Hematopoietic multipotent progenitor cell treated with erythropoietin and hydrocortisone succinate and interleukin-3 and kit ligand, for 8 days (in vitro differentiated cells): ENCODE measurements at regions not wholly inside any gene's neighbourhood (a gene's known extent, or its start where the extent isn't known, plus 50 kb on each side); places are given as distances from the start of the nearest gene placed in this dataset.

ENCODE experiments used
- DNase-seq: peaks from one replicate; pipeline ENCODE4 v3.0.0-alpha.2; 2015

GRCh38 chr10:92747066-92747465, 57.3 kb downstream of the HHEX start:
- DNase-seq, result no peak

DNA sequence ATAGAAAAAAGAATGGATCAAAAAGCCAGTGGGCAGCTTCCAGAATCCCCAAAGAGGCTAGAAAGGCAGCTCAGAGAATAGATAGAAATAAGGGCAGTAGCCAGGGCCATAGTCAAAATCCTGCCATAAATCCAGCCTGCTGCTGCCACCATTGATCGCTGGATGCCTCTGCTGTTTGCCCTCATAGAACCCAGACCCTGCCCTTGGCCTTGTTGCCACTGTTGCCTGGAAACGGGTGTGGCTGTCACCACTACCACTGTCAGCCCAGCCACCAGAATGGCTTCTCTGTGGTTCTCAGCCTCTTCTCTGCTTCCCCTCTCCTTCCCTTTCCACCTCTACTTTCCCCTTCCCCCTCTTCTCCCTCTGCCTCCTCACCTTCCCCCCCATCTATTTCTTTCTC, 57.8 kb downstream of the HHEX start:
- DNase-seq, result peak; percentile 65

DNA sequence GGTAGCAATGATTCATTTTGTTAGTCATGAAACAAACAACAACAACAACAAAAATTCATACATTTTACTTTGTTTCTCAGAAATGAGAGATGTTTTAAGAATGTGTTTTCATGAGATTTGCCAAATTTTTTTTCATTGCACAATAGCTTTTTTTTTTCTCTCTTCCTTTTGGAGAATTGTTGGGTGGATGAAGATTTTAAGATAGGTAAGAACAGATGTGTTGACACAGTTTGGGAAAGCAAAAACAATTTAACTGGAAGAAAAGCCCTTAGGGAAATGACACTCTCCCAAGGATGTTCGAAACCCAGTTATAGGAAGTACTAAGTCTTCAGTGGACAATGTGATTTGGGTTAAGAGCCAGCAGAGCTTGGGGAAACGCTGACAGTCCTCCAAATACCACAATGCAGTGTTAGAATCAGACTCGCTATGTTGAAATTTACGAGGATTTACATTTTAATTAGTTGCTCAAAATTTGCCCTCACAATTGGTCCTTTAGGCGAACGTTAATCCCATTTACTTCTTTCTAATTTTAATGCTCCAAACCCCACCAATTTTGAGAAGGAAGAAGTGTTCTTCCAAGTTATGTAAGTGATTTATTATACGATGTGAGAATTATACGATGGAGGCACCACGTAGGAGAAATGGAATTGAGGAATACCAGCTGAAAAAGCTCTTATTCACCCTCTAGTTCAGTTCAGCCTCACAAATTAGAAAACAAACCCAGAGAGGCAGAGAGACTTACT, 61.2 kb downstream of the HHEX start:
- no peak for DNase-seq

DNA sequence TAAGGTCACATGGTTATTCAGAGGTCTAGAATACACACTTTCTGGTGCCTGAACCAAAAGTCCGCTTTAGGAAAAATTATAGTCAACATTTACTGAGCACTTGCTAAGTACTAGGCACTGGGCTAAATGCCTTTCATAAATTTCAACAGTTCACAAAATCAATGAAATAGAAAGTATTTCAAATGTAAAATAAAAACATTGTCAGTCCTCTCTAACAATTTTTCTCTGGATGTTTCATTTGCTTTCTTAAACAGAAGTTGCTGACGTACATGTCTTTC, 61.7 kb downstream of the HHEX start:
- DNase-seq, result no peak

DNA sequence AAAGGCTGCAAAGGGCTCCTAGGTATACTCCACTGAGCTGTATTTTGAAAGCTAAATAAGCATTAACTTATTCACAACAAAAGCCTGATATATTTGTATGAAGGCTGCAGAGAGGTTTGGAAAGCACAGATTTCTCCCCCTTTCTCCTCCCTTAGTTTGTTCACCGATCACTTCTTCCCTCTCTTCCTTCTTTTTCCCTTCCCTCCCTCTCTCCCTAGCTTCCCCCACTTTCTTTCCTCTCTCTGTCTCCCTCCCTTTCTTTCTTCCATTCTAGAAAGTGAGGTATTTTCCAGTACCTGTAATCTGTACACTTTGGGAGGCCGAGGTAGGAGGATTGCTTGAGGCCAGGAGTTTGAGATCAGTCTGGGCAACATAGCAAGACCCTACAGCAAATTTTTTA, 62.1 kb downstream of the HHEX start:
- no peak for DNase-seq

GRCh38 chr10:92753865-92754264, 64.1 kb downstream of the HHEX start:
- peak; percentile 90 for DNase-seq

DNA sequence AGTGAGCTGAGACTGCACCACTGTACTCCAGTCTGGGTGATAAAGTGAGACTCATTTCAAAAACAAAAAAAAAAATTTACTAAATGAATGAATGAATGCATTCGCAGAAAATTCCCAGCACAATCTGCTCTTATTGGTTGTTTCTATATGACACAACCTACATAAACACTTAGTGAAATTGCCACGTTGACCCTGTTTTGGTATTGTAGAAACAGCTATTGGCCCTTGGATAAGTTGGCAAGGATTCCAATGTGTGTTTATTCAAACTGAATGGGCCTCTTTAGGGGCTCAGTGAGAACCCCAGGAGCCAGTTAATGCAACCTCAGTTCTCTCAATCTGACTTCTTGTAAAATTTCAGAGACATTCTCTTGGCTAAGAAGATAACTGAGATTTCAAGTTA, 66.0 kb downstream of the HHEX start:
- DNase-seq, result no peak

DNA sequence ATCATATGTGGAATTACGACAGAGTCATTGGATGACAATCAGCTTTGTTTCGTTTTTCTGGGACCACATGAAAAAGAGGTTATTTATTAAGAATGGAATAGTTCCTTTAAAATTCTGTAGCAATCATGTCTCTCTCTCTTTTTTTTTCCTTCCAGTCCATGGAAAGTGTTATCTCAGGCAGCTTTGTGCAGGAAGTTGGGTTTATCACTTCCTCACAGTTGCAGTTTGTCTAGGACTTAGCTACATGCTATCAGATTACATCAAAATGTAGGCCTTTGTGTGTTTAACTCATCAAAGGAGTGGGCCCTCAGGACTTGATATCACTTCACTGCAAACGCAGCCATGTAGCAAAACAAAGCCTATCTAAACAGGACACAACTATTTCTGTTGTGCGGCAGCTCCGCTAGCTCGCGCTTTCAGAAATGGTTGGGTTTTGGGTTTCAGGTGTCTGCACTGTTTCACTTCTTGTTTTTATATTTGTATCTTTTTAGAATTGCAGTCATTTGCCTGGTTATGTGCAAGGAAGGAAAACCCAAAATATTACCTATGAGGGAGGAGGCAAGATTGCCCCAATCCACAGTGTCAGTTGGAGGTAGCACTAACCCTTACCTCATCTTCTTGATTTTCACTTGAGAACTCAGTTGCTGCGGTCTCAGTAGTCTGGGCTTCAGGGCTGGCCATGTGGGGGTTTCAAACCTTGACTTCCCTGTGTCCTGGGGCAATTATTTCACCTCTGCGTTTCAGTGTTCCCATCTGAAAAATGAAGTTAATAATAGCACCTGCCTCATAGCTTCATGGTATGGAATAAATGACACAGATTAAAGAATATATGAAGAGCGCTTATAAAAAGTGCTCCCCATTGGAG, 66.7 kb downstream of the HHEX start:
- DNase-seq, result peak; percentile 97

- DNase-seq, result peak; percentile 88
These were observed 67.4 kb downstream of the HHEX start for GRCh38 chr10:92757066-92757710.

- peak; percentile 54 for DNase-seq
These were observed 68.0 kb downstream of the HHEX start for GRCh38 chr10:92757711-92758104.

- no peak for DNase-seq
These were observed 68.8 kb downstream of the HHEX start for GRCh38 chr10:92758594-92758993.

- peak; percentile 44 for DNase-seq
These were observed 70.9 kb downstream of the HHEX start for GRCh38 chr10:92760609-92761008.

DNA sequence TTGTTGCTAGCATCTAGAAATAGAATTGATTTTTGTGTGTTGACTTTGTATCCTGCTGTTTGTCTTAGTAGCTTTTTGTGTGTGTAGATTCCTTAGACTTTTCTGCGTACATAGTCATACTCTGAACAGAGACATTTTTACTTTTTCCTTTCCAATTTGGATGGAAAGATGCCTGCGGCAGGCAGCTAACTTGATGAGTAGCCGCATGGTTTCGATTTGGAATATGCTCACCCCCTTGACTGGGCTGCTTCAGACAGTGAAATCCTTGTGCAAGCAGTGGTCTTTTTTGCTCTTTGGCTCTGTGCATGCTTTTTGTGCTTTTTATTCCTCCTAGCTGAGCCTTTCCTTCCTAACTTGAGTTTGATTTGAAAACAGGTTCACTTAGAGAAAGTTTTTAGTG, 71.8 kb downstream of the HHEX start:
- DNase-seq, result no peak

DNA sequence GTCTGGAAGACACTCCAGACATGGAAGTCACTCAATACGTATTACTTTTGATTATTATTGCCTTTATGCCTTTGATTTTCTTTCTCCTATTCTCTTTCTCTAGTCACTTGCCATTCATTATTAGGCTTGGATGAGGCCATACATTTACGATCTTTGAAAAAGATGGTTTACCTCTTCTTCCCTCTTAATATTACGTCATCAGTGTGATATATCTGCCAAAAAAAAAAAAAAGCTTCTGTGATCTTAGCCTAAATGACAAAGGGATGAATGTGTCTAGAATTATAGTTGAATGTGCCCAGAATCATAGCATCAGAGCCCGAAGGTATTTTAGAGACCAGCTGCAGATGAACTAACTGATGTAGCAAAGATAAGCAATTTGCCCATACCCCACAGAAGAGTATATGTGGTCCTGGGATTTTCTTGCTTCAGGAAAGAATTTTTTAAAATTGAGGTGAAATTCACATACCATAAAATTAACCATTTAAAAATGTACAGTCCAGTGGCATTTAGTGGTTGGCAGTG, 73.9 kb downstream of the HHEX start:
- no peak for DNase-seq

DNA sequence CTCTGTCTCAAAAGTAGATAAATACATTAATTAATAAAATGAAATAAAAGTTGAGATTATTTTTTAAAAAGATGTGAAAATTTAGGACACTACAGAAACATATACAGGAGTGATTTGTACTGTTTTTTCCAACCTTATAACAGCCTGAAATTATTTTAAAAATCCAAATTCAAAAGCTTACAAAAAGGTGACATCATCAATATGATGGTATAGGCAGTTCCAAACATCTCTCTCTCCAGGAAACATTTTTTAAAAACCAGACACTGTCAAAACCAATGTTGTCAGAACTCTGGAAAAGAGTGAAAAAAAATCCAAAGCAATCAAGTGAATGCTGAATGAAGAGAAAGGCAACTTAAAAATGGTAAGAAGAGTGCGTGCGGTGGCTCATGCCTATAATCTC, 76.7 kb downstream of the HHEX start:
- no peak for DNase-seq

DNA sequence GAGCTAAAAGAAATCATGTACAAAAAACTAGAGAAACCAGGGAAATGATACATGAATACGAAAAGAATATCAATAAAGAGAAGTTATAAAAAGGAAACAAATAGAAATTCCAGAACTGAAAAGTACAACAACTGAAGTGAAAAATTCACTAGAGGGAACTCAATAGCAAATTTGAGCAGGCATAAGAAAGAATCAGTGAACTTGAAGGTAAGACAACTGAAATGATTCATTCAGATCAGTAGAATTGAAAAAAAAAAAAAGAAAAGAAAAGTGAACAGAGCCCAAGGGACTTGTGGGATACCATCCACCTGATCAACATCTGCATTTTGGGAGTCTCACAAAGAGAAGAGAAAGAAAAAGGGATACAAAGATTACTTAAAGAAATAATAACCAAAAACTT, 78.3 kb downstream of the HHEX start:
- DNase-seq, result no peak

GRCh38 chr10:92773776-92774175, 74.5 kb upstream of the EXOC6 start:
- no peak for DNase-seq

- DNase-seq, result no peak
These were observed 70.2 kb upstream of the EXOC6 start for GRCh38 chr10:92778091-92778490.

DNA sequence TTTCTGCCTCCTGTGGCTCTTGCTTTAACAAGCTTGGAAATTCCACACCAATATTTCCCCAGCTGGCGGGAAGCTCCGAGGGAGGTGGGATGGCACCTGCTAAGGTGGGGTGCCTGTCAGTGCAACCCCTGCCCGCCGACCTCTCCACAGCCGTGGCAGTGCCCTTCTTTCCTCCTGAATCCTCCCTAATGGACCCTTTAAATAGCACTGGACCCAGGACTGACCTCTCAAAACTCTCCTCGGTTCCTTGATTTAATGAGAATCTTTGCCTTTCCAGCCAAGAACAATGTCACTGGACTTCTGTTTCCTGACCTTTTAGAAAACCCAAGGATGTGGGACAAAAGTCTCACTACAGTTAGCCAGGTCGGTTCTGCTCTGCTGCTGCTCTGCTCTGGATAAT, 63.2 kb upstream of the EXOC6 start:
- DNase-seq, result no peak

DNA sequence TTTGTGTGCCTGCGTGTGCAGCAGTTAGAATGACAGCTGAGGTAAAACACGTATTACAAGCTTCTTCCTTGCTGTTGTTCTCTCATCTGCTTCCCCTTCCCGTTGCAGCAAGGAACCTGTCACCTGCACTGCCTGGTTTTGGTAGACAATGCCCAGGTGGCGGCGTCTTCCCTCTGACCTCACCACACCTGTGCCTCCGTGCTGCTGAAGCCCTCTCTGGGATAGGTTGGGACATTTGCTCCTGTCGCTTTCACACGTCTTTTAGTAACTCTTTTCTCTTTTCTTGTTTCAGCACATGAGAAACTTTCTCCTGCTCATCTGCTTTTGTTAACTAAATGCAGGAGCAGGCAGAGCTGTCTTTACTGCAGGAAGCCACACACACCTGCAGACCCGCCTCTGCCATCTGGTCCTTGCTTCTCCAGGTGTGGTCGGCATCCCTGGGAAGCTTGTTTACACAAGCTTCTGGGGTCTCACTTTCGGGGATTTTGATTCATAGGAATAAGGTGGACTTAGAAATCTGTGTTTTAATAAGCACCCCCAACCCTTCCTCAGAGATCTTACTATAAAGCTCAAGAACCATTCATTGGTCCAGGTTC, 60.7 kb upstream of the EXOC6 start:
- no peak for DNase-seq

DNA sequence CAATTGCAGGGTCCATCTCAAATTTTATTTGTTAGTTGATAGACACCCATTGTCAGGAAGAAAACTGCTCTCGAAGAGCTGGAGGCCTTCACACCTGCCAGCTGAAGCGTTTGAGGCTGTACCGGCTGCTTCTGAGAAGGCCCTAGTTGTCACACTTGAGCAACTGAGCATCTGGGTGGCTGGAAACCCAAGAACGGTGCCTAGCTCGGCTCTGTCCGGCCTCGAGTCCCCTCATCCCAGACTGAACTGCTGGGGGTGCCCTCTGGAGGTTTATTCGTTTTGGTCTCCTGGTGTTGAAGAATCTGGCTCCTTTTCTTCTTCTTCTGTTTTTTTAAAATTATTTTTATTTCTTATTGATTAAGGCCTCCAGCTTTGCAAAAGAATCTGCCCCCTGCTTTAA, 59.3 kb upstream of the EXOC6 start:
- DNase-seq, result no peak

GRCh38 chr10:92789786-92790185, 58.5 kb upstream of the EXOC6 start:
- DNase-seq, result no peak

GRCh38 chr10:92790440-92790839, 57.9 kb upstream of the EXOC6 start:
- DNase-seq, result no peak

GRCh38 chr10:92792661-92793060, 55.7 kb upstream of the EXOC6 start:
- DNase-seq, result no peak
